NCI-H2107 (cell line): ENCODE measurements at regions not wholly inside any gene's neighbourhood (a gene's known extent, or its start where the extent isn't known, plus 50 kb on each side); places are given as distances from the start of the nearest gene placed in this dataset.

Experiments
- DNase-seq: peaks from one replicate; lab custom pipeline; 2025; lab: John Stamatoyannopoulos, UW

DNA sequence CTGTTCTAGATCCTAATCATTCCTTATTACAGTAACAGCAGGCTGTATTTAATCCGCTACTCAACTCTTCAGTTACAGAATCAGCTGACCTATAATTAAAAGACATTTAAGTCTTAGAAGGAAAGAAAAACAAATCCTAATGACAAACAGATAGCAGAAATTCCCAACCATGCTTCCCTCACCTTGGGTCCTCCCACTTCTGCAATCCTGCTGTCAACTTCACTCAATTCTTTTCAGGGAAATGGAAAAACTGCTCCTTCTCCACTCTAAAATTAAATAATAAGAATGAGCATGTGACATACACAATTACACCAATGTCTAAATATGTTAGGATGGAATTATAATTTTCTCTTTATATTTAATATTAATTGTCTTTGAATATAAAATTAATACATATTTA lies 182.6 kb upstream of the LYPLAL1 start:
- DNase-seq, result no peak

DNA sequence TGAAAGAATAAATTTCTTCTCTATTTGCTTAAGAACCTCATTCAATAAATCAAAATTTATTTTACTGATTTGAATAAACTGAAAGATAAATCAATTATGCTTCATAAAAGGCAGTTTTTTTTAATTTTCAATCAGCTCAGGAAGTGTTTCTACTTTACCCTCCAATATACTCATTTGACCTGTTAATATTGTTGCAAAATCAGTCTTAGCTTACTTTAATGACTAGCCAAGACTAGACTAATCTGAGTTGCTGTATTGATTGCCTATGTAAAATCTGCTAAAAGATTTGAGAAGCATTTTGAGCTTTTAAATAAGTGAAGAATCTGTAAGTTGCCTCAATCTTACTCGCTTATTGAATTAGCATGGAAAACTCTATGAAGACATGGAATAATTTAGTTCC lies 179.1 kb upstream of the LYPLAL1 start:
- no peak for DNase-seq

GRCh38 chr1:218995091-218995665 lies 178.5 kb upstream of the LYPLAL1 start:
- no peak for DNase-seq

DNA sequence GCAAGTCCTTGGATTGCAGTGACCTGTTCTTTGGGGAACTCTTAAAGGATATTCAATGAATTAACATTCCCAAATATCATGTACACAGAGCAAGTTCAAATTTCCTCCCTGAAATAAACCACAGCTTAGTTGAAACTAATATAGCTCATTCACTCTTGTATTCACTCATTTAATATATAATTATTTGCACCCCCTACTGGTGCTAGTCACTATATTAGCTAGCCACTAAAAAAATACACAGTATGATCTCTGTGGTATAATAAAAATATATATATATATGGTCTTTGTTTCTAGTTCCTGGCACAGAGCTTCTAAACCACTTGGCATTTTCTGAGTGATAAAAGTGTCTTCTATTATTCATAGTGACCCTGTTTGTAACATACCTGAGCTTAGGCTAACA lies 177.3 kb upstream of the LYPLAL1 start:
- DNase-seq, result no peak

GRCh38 chr1:219000005-219000404 lies 173.7 kb upstream of the LYPLAL1 start:
- DNase-seq, result no peak

DNA sequence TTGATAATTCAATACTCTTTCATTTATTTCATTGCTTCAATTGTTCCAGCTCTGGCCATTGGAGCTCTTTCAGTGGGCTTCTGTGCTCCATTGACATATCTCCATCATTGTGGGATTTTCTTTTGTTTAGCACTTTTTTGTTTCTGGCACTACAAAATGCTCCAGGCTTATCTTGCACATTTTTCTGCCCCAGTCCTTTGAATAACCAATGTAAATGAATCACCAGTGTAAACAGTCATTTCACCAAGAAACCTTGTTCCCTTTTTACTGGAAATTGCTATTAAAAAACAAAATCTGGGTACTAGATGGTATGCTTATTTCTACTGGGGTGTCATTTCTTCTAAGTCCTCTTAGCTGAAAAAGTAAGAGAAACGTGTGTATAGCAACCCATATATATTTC lies 173.0 kb upstream of the LYPLAL1 start:
- DNase-seq, result no peak

GRCh38 chr1:219010720-219011119 lies 163.0 kb upstream of the LYPLAL1 start:
- no peak for DNase-seq

DNA sequence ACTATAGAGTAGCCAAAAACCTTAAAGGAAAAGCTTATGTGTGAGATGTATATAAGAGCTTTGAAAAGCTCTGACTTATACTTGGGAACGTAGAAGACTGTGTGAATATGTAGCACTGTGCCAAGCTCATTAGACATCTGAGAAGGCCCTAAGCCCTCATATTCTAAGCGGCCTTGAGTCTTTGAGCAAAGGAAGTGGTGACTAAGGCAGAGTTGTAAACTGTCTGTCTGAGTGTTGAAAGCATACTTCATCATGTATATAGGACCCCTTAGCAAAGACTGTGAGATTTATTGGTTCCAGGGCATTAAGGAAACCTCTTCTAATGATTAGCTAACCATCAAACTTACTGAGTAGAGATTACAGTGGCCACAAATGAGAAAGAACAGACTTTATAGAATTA lies 153.3 kb upstream of the LYPLAL1 start:
- DNase-seq, result no peak

GRCh38 chr1:219020846-219021245 lies 152.8 kb upstream of the LYPLAL1 start:
- DNase-seq, result no peak

GRCh38 chr1:219027146-219027673 lies 146.5 kb upstream of the LYPLAL1 start:
- DNase-seq, result no peak

GRCh38 chr1:219031809-219032208 lies 141.9 kb upstream of the LYPLAL1 start:
- DNase-seq, result no peak

- no peak for DNase-seq
Observed at GRCh38 chr1:219038398-219038797, 135.3 kb upstream of the LYPLAL1 start.

GRCh38 chr1:219039017-219039681 lies 134.5 kb upstream of the LYPLAL1 start:
- DNase-seq, result no peak

- no peak for DNase-seq
Observed at GRCh38 chr1:219039682-219040154, 134.0 kb upstream of the LYPLAL1 start.

DNA sequence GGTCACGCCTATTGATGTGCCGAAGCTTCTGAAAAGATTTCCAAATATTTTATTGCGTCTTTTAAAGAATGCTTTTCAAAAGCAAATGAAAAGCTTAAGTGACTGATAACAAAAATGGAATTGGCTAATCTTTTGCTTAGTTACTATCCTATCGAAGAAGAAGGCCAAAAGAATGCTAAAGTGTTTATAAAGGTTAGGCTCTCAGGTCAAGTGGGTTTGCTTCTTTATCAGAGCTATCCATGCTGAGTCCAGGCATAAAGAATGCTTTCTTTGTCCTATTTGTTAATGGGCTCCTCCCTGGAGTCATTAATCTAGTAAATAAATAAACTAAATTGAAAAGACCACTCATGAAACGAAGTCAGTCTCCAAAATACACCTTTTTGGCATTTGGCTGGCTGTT lies 133.4 kb upstream of the LYPLAL1 start:
- DNase-seq, result no peak

DNA sequence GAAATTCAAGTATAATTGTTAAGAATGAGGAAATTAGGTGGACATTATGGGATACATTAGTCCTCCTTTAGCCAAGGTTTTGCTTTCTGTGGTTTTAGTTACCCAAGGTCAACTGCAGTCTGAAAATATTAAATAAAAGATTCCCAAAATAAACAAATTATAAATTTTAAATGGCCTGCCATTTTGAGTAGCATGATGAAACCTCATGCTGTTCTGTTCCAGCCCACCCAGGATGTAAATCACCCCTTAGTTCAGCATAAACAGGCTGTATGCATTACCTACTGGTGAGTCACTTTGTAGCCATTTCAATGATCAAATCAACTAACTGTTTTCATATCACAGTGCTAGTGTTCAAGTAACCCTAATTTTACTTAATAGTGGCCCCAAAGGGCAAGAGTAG lies 132.5 kb upstream of the LYPLAL1 start:
- no peak for DNase-seq

- no peak for DNase-seq
Observed at GRCh38 chr1:219041818-219042217, 131.9 kb upstream of the LYPLAL1 start.

- no peak for DNase-seq
Observed at GRCh38 chr1:219042769-219043168, 130.9 kb upstream of the LYPLAL1 start.

- DNase-seq, result no peak
Observed at GRCh38 chr1:219045246-219045645, 128.4 kb upstream of the LYPLAL1 start.

GRCh38 chr1:219049501-219049900 lies 124.2 kb upstream of the LYPLAL1 start:
- DNase-seq, result no peak

DNA sequence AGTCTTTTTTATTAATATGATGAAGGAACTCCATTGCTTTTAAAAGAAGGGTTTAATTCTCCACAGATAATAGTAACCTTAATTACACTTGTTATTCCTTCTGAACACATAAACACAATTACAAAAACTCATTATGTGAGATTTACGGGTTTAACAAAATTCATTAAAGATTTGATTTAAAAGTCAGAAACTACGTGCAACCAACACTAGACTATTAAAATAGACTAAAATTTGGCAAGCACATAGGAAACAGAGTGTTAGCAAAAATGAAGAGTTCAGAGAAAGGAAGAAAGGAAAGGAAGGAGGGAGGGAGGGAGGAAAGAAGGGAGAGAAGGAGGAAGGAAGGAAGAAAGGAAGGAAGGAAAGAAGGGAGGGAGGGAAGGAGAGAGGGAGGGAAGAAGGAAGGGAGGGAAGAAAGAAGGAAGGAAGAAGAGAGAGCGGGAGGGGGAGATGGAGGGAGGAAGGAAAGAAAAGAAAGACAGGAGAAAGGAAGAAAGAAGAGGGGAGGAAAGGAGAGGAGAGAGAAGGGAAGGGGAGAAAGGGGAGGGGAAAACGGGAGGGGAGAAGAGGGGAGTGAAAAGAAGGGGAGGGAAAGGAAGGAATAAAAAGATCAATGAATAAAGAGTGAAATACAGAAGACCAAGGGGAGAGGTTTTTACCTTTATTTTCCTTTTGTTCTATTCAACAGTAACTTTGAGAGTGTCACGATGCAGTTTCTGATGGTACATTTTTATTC lies 123.4 kb upstream of the LYPLAL1 start:
- no peak for DNase-seq

DNA sequence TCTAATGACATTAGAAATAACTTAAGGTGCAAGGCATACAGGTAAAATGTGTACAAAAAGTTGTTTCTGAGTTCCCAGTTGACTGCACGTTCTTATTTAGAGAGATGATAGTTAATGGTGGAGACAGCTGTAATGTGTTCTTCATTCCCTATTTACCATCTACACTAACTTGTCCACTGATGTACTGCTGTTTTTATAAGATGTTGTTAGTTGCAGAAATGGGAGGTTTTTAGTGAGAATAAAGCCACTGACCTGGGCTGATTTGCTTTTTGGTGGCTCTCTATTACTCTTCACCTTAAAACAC lies 122.9 kb upstream of the LYPLAL1 start:
- no peak for DNase-seq

- no peak for DNase-seq
Observed at GRCh38 chr1:219051547-219051946, 122.1 kb upstream of the LYPLAL1 start.
